Body of pancreas (tissue), 4 donors: ENCODE measurements at regions not wholly inside any gene's neighbourhood (a gene's known extent, or its start where the extent isn't known, plus 50 kb on each side); places are given as distances from the start of the nearest gene placed in this dataset.

Experiments used
- ATAC-seq: fragments of 150-250 bp; one replicate; pipeline ENCODE4 v1.9.1; 2016
- DNase-seq, 4 donors: peaks; one replicate each; pipeline ENCODE4 v3.0.0-alpha.2; 2019
- H3K27ac ChIP-seq, 4 donors: fragments of 200-600 bp; sonication (generic); 1 replicate in 3 of 4; 2 replicates in 1 of 4; pipeline versions ENCODE4 v1.5.1 to v1.6.1; 2016 to 2019; ENCODE audit warnings: mild to moderate bottlenecking in 1 of 4, mixed read lengths in 1 of 4, moderate library complexity in 1 of 4
- H3K27me3 ChIP-seq, 2 donors: fragments of 200-600 bp; sonication (generic); one replicate each; pipeline ENCODE4 v1.6.0; 2016; ENCODE audit warnings: mild to moderate bottlenecking in 1 of 2
- H3K36me3 ChIP-seq, 2 donors: fragments of 200-600 bp; sonication (generic); replicated peaks in 1 of 2; 2 replicates each; pipeline ENCODE4 v1.5.1; 2016; ENCODE audit warnings: low read depth in 2 of 2; ENCODE audit not compliant: insufficient read depth in 1 of 2
- H3K4me1 ChIP-seq: fragments of 200-600 bp; sonication (generic); one replicate; pipeline ENCODE4 v1.6.0; 2016
- H3K4me3 ChIP-seq, 2 donors: fragments of 200-600 bp; sonication (generic); 1 replicate in 1 of 2; 2 replicates in 1 of 2; pipeline ENCODE4 v1.5.1; 2016 to 2019
- H3K9me3 ChIP-seq, 3 donors: fragments of 200-600 bp; sonication (generic); 1 replicate in 2 of 3; 2 replicates in 1 of 3; pipeline ENCODE4 v1.5.1; 2016
- POLR2A ChIP-seq, 3 donors: fragments of 450-650 bp; IDR thresholded peaks; one replicate each; pipeline ENCODE4 v1.6.1; 2016; ENCODE audit warnings: antibody characterized with exemption in 3 of 3, mild to moderate bottlenecking in 2 of 3
- WGBS, 2 donors: methylation state at CpG; one replicate each; pipeline ENCODE4 v1.1.5; 2017; 5-methylcytosine and 5-hydroxymethylcytosine counted together
- intact Hi-C: fragments of 100-400 bp; cut with DNase I; formaldehyde crosslinking; loops from one replicate; pipeline ENCODE4 v1.15.1; 2023
- TF ChIP-seq, protein P1 (sequence below), 7 experiments: fragments of 450-650 bp in 4 of 7; fragments of 200-600 bp in 3 of 7; sonication (generic) in 3 of 7; IDR thresholded peaks; one replicate each; pipeline ENCODE4 v1.5.1; 2016 to 2019; ENCODE audit warnings: antibody characterized with exemption in 7 of 7

DNA sequence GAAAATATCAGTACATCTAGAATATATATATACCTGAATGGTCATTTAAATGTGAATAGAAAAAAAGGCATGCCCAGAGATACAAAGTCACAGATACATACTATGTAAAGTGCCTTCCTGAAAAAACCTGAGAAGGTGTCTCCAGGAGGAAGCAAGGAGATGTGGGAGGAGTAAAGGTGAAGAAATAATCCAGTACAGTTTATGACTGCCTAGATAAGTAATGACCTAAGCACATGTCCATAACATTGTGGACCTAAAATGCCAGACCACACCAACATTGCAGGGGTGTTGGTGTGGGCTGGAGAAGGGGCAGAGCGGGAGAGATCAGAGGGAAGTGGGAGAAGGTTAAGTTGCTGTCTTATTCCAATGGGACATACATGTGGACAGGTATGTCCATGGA is 226.9 kb downstream of the ZNF621 start:
- no peak for ATAC-seq
- TF ChIP-seq POLR2A (IDR thresholded peaks at IDR 0.05) = no peak
- TF ChIP-seq, protein P1, sequence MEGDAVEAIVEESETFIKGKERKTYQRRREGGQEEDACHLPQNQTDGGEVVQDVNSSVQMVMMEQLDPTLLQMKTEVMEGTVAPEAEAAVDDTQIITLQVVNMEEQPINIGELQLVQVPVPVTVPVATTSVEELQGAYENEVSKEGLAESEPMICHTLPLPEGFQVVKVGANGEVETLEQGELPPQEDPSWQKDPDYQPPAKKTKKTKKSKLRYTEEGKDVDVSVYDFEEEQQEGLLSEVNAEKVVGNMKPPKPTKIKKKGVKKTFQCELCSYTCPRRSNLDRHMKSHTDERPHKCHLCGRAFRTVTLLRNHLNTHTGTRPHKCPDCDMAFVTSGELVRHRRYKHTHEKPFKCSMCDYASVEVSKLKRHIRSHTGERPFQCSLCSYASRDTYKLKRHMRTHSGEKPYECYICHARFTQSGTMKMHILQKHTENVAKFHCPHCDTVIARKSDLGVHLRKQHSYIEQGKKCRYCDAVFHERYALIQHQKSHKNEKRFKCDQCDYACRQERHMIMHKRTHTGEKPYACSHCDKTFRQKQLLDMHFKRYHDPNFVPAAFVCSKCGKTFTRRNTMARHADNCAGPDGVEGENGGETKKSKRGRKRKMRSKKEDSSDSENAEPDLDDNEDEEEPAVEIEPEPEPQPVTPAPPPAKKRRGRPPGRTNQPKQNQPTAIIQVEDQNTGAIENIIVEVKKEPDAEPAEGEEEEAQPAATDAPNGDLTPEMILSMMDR (IDR thresholded peaks at IDR 0.05) = no peak
- intact Hi-C loops = no loop called here

DNA sequence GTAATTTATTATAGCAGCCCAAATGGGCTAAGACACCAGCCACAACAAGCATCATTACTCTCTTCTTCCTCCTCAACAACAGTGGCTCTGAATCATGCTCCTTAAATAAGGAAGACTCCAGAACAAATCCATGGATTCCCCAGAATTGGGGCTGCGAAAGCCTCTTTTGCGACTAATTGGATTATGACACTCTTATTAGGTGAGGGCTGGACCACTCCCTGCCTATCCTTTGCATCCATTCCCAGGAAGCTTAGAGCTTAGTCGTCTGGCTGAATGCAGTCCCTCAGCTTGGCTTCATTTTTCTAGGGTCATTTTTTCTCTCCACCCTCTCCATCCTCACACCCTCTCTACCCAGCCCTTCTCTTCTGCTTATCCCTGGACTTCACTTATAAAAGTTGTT is 227.7 kb downstream of the ZNF621 start:
- H3K27ac ChIP-seq = no peak overlapping the region
- no peaks in the 10 kb centered on the region for H3K27me3 ChIP-seq
- H3K36me3 ChIP-seq = no peaks in the 10 kb centered on the region
- WGBS, 2 donors = 76 to 79% methylated on average over 3 of the region's 3 CpGs
- ATAC-seq = no peak
- no peak overlapping the region for H3K4me3 ChIP-seq
- TF ChIP-seq POLR2A (IDR thresholded peaks at IDR 0.05) = no peak
- TF ChIP-seq, protein P1 (IDR thresholded peaks at IDR 0.05) = no peak
- H3K9me3 ChIP-seq = no peaks in the 10 kb centered on the region
- H3K4me1 ChIP-seq = no peaks in the 10 kb centered on the region
- no peak for DNase-seq
- intact Hi-C loops = no loop called here

More for the DNA sequence above, 226.9 kb downstream of the ZNF621 start:
- no peak for DNase-seq
- Histone ChIP-seq H3K9me3 (no peaks in the 10 kb centered on the region), H3K4me1 (no peaks in the 10 kb centered on the region), H3K4me3 (no peak overlapping the region), H3K27me3 (no peaks in the 10 kb centered on the region), H3K36me3 (no peaks in the 10 kb centered on the region), H3K27ac (no peak overlapping the region)
- 82 to 100% methylated on average over 1 of the region's 1 CpG for WGBS, 2 donors

- H3K9me3 ChIP-seq = no peaks in the 10 kb centered on the region
- ATAC-seq (no peak), DNase-seq (no peak)
- H3K4me3 ChIP-seq = no peak overlapping the region
- H3K27ac ChIP-seq = no peak overlapping the region
- TF ChIP-seq, protein P1 (IDR thresholded peaks at IDR 0.05) = no peak
- no peak for TF ChIP-seq POLR2A (IDR thresholded peaks at IDR 0.05)
- intact Hi-C loops = no loop called here
- H3K27me3 ChIP-seq = no peaks in the 10 kb centered on the region
- H3K4me1 ChIP-seq = no peaks in the 10 kb centered on the region
- no peaks in the 10 kb centered on the region for H3K36me3 ChIP-seq
These were observed 228.6 kb downstream of the ZNF621 start for GRCh38 chr3:40753291-40753770.

- DNase-seq (no peak), ATAC-seq (no peak)
- Histone ChIP-seq H3K36me3 (no peaks in the 10 kb centered on the region), H3K27me3 (no peaks in the 10 kb centered on the region), H3K27ac (no peak overlapping the region), H3K4me1 (no peaks in the 10 kb centered on the region), H3K4me3 (no peak overlapping the region), H3K9me3 (no peaks in the 10 kb centered on the region)
- intact Hi-C loops = no loop called here
- 53 to 57% methylated on average over 2 to 3 of the region's 3 CpGs for WGBS, 2 donors
- no peak for TF ChIP-seq POLR2A (IDR thresholded peaks at IDR 0.05)
- TF ChIP-seq, protein P1 (IDR thresholded peaks at IDR 0.05) = no peak
These were observed 229.2 kb downstream of the ZNF621 start for GRCh38 chr3:40753951-40754350.

DNA sequence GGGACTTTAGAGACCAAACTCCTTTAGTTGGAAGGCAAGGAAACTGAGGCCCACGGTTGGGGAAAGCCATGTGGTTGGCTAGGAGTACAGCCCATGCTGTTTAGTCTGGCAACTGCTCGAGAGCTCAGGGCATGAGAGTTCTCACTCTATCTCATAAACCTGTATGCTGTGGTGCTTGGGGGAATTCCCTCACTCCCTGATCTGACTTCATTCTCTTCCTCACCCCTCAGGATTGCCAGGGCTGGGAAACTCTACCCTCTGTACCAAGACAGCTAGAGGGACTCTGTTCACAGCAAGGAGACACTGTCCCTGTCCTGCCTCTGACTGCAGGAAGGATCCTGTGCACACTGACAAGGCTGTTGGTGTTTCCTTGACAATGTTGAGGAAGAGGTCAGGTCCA is 230.2 kb downstream of the ZNF621 start:
- Histone ChIP-seq H3K36me3 (no peaks in the 10 kb centered on the region), H3K4me3 (no peak overlapping the region), H3K9me3 (no peaks in the 10 kb centered on the region), H3K27me3 (no peaks in the 10 kb centered on the region), H3K27ac (no peak overlapping the region), H3K4me1 (no peaks in the 10 kb centered on the region)
- ATAC-seq = no peak
- no peak for TF ChIP-seq POLR2A (IDR thresholded peaks at IDR 0.05)
- TF ChIP-seq, protein P1 (IDR thresholded peaks at IDR 0.05) = no peak
- intact Hi-C loops = no loop called here
- DNase-seq = no peak
- 62 to 66% methylated on average over 2 of the region's 2 CpGs for WGBS, 2 donors
